ENCODE measurements at regions not wholly inside any gene's neighbourhood (a gene's known extent, or its start where the extent isn't known, plus 50 kb on each side); places are given as distances from the start of the nearest gene placed in this dataset.

DNA sequence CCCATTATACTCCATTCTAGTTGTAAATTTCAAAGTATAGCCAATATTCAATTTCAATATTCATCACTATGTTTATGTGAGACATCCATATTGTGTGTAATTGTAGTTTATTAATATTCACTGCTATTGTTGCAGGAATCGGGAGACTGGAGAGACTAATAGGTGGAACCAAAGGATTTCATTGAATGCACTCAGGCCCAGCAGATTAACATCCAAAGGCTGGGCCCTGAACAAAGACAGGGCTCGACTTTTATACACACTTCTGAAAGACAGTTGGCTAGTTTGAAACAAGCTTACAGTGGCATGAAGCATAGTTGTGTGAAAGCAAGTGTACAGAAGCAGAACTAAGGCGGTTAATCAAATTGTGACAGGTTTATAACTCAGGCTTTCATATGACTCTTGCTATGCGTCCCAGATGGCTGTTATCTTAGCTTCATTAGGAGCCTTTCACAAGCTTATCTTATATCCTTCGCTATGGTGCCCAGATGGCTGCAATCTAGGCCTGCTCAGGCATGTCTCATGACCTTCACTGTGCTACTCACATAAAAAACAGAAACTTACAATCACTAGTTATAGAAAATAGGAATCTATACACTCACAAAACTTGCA is 1038.8 kb upstream of the EPHA6 start:
- Histone ChIP-seq H3K27me3 (replicated peaks; ENCODE audit: control insufficient read depth, insufficient read depth, low read length) (no peaks in the 10 kb centered on the region), H3K4me3 (replicated peaks; ENCODE audit: low read depth, low read length) (no peak overlapping the region), H3K36me3 (ENCODE audit: control insufficient read depth, insufficient read depth, low read length) (no peaks in the 10 kb centered on the region)
- no peak for DNase-seq (ENCODE audit: extremely low read depth, insufficient read length)
- TF ChIP-seq, protein P1, sequence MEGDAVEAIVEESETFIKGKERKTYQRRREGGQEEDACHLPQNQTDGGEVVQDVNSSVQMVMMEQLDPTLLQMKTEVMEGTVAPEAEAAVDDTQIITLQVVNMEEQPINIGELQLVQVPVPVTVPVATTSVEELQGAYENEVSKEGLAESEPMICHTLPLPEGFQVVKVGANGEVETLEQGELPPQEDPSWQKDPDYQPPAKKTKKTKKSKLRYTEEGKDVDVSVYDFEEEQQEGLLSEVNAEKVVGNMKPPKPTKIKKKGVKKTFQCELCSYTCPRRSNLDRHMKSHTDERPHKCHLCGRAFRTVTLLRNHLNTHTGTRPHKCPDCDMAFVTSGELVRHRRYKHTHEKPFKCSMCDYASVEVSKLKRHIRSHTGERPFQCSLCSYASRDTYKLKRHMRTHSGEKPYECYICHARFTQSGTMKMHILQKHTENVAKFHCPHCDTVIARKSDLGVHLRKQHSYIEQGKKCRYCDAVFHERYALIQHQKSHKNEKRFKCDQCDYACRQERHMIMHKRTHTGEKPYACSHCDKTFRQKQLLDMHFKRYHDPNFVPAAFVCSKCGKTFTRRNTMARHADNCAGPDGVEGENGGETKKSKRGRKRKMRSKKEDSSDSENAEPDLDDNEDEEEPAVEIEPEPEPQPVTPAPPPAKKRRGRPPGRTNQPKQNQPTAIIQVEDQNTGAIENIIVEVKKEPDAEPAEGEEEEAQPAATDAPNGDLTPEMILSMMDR (IDR thresholded peaks at IDR 0.05; ENCODE audit: insufficient read depth, low read length, poor library complexity, severe bottlenecking), result no peak

DNA sequence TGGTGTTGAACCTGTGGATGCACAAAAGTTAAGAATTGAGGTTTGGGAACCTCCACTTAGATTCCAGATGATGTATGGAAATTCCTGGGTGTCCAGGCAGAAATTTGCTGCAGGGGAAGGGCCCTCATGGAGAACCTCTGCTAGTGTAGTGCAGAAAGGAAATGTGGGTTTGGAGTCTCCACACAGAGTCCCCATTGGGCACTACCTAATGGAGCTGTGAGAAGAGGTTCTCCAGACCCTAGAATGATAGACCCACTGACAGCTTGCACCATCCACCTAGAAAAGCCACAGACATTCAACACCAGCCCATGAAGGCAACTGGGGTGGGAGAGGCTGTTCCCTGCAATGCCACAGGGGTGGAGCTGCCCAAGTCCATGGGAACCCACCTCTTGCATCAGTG is 1032.8 kb upstream of the EPHA6 start:
- no peak for DNase-seq (ENCODE audit: extremely low read depth, insufficient read length)
- TF ChIP-seq, protein P1 (IDR thresholded peaks at IDR 0.05; ENCODE audit: insufficient read depth, low read length, poor library complexity, severe bottlenecking), result no peak
- no peaks in the 10 kb centered on the region for H3K27me3 ChIP-seq (replicated peaks; ENCODE audit: control insufficient read depth, insufficient read depth, low read length)
- H3K36me3 ChIP-seq (ENCODE audit: control insufficient read depth, insufficient read depth, low read length), result no peaks in the 10 kb centered on the region
- H3K4me3 ChIP-seq (replicated peaks; ENCODE audit: low read depth, low read length), result no peak overlapping the region

DNA sequence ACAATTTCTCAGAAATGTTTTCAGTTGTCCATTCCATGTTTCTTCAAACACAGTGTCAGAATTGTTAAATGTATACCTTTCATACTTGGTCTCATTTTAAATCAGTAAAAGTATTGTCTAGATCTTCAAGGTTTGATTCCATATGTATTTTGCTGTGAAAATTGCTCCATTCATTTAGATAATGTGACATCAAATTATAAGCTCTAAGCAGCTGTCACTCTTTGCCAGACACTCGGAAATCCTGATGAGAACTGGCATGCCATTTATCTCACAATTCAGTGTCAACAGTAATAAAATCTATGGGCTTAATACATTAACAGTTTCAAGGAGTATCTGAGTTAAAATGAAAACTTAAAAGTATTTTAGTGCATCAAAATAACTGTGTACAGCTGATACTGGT is 1025.3 kb upstream of the EPHA6 start:
- Histone ChIP-seq H3K27me3 (replicated peaks; ENCODE audit: control insufficient read depth, insufficient read depth, low read length) (no peaks in the 10 kb centered on the region), H3K36me3 (ENCODE audit: control insufficient read depth, insufficient read depth, low read length) (no peaks in the 10 kb centered on the region), H3K4me3 (replicated peaks; ENCODE audit: low read depth, low read length) (no peak overlapping the region)
- TF ChIP-seq, protein P1 (IDR thresholded peaks at IDR 0.05; ENCODE audit: insufficient read depth, low read length, poor library complexity, severe bottlenecking), result no peak
- DNase-seq (ENCODE audit: extremely low read depth, insufficient read length), result no peak

DNA sequence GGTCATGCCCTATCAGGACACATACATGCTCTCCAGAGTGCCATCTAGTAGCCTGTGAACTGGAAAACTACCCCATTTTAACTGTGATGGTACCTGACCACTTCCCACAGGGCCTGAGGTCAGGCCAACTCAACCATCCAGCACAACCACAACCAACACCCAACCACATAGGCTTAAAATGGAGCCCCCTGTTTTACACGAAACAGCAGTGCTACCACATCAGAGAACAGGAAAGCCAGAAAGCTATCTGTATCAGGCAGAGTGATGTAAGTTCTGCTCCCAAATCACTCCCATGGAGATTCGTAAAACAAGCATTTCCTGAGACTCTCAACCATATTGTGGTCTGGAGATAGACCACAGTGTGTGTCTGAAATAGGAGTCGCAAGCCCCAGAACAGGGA is 1017.3 kb upstream of the EPHA6 start:
- TF ChIP-seq, protein P1 (IDR thresholded peaks at IDR 0.05; ENCODE audit: insufficient read depth, low read length, poor library complexity, severe bottlenecking), result no peak
- Histone ChIP-seq H3K36me3 (ENCODE audit: control insufficient read depth, insufficient read depth, low read length) (no peaks in the 10 kb centered on the region), H3K4me3 (replicated peaks; ENCODE audit: low read depth, low read length) (no peak overlapping the region), H3K27me3 (replicated peaks; ENCODE audit: control insufficient read depth, insufficient read depth, low read length) (no peaks in the 10 kb centered on the region)
- no peak for DNase-seq (ENCODE audit: extremely low read depth, insufficient read length)

DNA sequence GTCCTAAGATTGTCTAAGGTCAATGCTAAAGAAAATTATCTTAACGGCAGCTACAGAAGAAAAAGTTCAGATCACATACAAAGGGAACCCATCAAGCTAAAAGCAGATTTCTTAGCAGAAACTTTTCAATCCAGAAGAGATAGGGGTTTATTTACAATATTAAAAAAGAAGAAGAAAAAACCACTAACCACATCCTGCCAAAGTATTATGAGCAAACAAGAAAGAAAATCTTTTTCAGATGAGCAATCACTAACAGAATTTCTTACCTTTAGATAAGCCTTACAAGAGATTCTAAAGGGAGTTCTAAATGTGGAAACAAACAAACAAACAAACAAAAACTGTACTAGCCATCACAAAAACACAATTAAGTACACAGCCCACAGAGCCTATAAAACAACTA is 1015.8 kb upstream of the EPHA6 start:
- DNase-seq (ENCODE audit: extremely low read depth, insufficient read length), result no peak
- no peak overlapping the region for H3K4me3 ChIP-seq (replicated peaks; ENCODE audit: low read depth, low read length)

More for the DNA sequence above, 1015.8 kb upstream of the EPHA6 start:
- H3K27me3 ChIP-seq (replicated peaks; ENCODE audit: control insufficient read depth, insufficient read depth, low read length), result no peaks in the 10 kb centered on the region
- TF ChIP-seq, protein P1 (IDR thresholded peaks at IDR 0.05; ENCODE audit: insufficient read depth, low read length, poor library complexity, severe bottlenecking), result no peak
- H3K36me3 ChIP-seq (ENCODE audit: control insufficient read depth, insufficient read depth, low read length), result no peaks in the 10 kb centered on the region
